ENCODE measurements at regions not wholly inside any gene's neighbourhood (a gene's known extent, or its start where the extent isn't known, plus 50 kb on each side); places are given as distances from the start of the nearest gene placed in this dataset.

DNA sequence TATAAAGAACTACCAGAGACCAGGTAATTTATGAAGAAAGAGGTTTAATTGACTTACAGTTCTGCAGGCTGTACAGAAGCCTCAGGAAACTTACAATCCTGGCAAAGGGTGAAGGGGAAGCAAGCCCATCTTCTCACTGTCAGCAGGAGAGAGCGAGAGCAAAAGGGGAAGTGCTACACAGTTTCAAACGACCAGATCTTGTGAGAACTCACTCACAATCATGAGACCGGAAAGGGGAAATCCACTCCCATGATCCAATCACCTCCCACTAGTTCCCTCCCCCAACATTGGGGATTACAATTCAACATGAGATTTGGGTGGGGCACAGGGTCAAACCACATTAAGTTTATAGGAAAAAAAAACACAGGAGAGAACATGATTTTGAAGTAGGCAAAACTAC, 222.1 kb upstream of the SHH start:
- Histone ChIP-seq H3K4me1 (no peaks in the 10 kb centered on the region), H3K9me3 (no peaks in the 10 kb centered on the region), H3K36me3 (no peaks in the 10 kb centered on the region), H3K4me3 (ENCODE audit: low read depth, low read length) (no peak overlapping the region), H3K27me3 (peaks cover 20% of the 10 kb centered on the region)
- DNase-seq = no peak
- TF ChIP-seq, protein P1, sequence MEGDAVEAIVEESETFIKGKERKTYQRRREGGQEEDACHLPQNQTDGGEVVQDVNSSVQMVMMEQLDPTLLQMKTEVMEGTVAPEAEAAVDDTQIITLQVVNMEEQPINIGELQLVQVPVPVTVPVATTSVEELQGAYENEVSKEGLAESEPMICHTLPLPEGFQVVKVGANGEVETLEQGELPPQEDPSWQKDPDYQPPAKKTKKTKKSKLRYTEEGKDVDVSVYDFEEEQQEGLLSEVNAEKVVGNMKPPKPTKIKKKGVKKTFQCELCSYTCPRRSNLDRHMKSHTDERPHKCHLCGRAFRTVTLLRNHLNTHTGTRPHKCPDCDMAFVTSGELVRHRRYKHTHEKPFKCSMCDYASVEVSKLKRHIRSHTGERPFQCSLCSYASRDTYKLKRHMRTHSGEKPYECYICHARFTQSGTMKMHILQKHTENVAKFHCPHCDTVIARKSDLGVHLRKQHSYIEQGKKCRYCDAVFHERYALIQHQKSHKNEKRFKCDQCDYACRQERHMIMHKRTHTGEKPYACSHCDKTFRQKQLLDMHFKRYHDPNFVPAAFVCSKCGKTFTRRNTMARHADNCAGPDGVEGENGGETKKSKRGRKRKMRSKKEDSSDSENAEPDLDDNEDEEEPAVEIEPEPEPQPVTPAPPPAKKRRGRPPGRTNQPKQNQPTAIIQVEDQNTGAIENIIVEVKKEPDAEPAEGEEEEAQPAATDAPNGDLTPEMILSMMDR (IDR thresholded peaks at IDR 0.05; ENCODE audit: low read depth, low read length) = no peak

DNA sequence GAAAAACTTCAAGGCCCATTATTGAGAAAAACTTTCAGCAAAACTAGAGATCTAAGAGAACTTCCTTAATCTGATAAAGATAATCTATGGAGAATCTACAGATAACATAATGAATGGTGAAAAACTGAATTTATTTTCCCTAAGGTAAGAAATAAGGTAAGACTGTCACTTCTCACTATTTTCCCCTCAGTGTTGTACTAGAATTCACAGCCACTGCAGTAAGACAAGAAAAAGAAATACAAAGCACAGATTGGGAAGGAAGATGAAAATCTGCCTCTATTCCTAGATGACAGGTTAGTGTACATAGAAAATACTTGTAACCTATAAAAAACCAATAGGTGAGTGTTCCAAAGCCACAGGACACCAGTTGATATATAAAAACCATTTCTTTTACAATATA, 220.7 kb upstream of the SHH start:
- Histone ChIP-seq H3K4me3 (ENCODE audit: low read depth, low read length) (no peak overlapping the region), H3K27me3 (peaks cover 10% of the 10 kb centered on the region), H3K4me1 (no peaks in the 10 kb centered on the region), H3K9me3 (no peaks in the 10 kb centered on the region), H3K36me3 (no peaks in the 10 kb centered on the region)
- TF ChIP-seq, protein P1 (IDR thresholded peaks at IDR 0.05; ENCODE audit: low read depth, low read length) = no peak
- DNase-seq = no peak

DNA sequence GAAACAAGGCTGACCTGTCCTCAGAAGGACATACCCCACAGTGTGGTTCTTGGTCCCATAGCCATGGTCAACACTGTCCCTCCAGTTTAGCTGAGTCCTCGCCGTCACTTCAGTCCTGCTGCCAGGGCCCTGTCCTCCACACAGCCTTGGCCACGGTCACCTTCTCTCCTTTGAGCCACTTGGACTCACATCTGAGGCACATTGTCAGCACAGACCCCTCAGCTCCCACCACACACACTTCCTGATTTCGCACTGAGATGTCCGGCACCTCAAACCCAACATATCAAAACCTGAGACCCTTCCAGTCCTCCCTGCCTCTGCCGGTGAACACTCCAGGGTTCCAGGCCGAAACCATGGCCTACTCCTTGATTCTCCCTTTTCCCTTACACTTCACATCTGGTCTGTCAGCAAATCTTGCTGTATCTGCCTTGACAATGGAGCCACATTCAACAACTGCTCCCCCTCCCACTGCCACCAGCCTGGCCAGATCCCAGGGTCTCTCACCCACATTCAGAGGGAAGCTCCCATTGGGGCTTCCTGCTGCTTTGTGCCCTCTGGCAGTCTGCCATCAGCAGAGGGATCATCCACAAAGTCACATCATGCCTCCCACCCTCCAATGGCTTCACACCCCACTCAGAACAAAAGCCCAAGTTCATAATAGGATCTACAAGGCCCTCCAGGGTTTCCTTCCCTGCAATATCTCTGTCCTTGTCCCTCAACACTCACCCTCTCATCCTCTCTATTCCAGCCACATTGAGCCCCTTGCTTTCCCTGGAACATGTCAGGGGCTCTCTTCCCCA, 219.6 kb upstream of the SHH start:
- TF ChIP-seq, protein P1 (IDR thresholded peaks at IDR 0.05; ENCODE audit: low read depth, low read length) = no peak
- Histone ChIP-seq H3K27me3 (peaks cover 10% of the 10 kb centered on the region), H3K9me3 (no peaks in the 10 kb centered on the region), H3K4me3 (ENCODE audit: low read depth, low read length) (no peak overlapping the region), H3K4me1 (no peaks in the 10 kb centered on the region), H3K36me3 (no peaks in the 10 kb centered on the region)
- DNase-seq = no peak

DNA sequence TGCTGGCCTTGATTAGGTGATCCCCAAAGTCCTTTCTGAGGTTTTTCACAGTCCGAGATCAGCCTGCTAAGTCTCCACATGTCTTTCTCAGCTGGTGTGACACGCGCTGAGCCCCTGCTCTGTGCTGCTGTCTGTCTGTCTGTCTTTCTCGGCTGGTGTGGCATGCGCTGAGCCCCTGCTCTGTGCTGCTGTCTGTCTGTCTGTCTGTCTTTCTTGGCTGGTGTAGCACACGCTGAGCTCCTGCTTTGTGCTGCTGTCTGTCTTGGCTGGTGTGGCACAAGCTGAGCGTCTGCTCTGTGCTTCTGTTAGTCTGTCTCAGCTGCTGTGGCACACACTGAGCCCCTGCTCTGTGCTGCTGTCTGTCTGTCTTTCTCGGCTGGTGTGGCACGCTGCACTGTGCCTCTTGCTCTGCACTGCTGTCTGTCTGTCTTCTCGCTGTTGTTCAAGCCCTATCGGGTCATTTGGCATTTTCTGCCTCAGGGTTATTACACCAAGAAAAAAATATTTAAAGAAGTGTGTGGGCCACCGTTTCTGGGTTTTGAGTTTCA, 217.3 kb upstream of the SHH start:
- no peaks in the 10 kb centered on the region for H3K9me3 ChIP-seq
- H3K27me3 ChIP-seq = peaks cover 5% of the 10 kb centered on the region; the same call in 1 of the 2 replicates
- no peak for DNase-seq
- no peaks in the 10 kb centered on the region for H3K4me1 ChIP-seq
- TF ChIP-seq, protein P1 (IDR thresholded peaks at IDR 0.05; ENCODE audit: low read depth, low read length) = no peak
- no peak overlapping the region for H3K4me3 ChIP-seq (ENCODE audit: low read depth, low read length)
- no peaks in the 10 kb centered on the region for H3K36me3 ChIP-seq

DNA sequence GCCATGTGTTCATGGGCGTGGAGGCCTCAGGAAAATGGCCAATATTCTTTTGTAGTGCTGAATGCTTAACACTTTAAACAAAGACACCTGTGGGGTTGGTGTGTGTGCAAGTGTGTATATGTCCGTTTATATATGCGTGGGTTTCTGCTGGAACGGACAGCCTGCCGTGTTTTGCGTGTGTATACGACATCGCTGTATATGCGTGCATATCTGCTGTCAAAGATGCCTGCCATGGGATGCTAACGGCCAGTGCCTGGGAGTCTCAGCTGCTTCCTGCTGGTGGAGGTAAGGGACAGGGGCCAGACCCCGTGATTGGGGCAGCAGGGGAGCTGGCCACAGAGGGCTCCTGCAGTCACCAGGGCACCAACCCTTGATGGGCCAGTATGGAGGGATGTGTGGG, 216.3 kb upstream of the SHH start:
- no peaks in the 10 kb centered on the region for H3K4me1 ChIP-seq
- H3K9me3 ChIP-seq = no peaks in the 10 kb centered on the region
- H3K4me3 ChIP-seq (ENCODE audit: low read depth, low read length) = no peak overlapping the region
- H3K27me3 ChIP-seq = peaks cover 15% of the 10 kb centered on the region
- no peak for DNase-seq
- H3K36me3 ChIP-seq = no peaks in the 10 kb centered on the region
- TF ChIP-seq, protein P1 (IDR thresholded peaks at IDR 0.05; ENCODE audit: low read depth, low read length) = no peak

DNA sequence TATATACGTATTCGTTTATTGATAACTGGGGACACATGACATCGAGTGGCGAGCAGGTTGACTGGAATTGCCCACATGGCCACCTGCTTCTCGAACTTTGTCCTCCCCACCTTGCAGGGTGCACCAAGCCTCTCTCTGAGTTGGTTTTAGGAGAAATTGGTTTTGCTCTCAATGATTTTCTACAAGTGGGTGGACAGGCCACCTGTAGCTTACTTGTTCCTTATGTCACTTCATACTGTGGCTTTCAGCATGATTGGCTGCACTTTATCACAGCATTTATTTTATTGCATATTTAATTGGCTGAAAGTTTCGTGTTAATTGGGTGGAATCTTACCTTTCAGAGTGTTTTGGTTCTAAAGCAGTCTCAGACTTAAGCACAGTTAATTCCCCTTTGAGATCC, 215.6 kb upstream of the SHH start:
- TF ChIP-seq, protein P1 (IDR thresholded peaks at IDR 0.05; ENCODE audit: low read depth, low read length) = no peak
- DNase-seq = no peak

More for the DNA sequence above, 215.6 kb upstream of the SHH start:
- Histone ChIP-seq H3K9me3 (no peaks in the 10 kb centered on the region), H3K4me3 (ENCODE audit: low read depth, low read length) (no peak overlapping the region), H3K4me1 (no peaks in the 10 kb centered on the region), H3K27me3 (peaks cover 15% of the 10 kb centered on the region), H3K36me3 (no peaks in the 10 kb centered on the region)
